Osteoblast (primary cell): ENCODE measurements at regions not wholly inside any gene's neighbourhood (a gene's known extent, or its start where the extent isn't known, plus 50 kb on each side); places are given as distances from the start of the nearest gene placed in this dataset.

ENCODE experiments used
- DNase-seq: peaks from one replicate; pipeline ENCODE4 v3.0.0; 2011; ENCODE audit warnings: low spot score, mixed read lengths; ENCODE audit not compliant: insufficient read length; ENCODE audit errors: missing footprints
- H2AFZ ChIP-seq: 2 replicates; pipeline ENCODE4 v1.6.0; 2011; ENCODE audit warnings: mild to moderate bottlenecking, low read length
- H3K27ac ChIP-seq: 2 replicates; pipeline ENCODE4 v1.5.1; 2011; ENCODE audit warnings: mild to moderate bottlenecking, low read depth, low read length, moderate library complexity
- H3K27me3 ChIP-seq: 2 replicates; pipeline ENCODE4 v1.6.0; 2012; ENCODE audit warnings: mild to moderate bottlenecking, control low read depth, inconsistent platforms, low read length, moderate library complexity; ENCODE audit not compliant: insufficient read depth
- H3K36me3 ChIP-seq: 2 replicates; pipeline ENCODE4 v1.5.1; 2011; ENCODE audit warnings: mild to moderate bottlenecking, low read length, control low read depth, moderate library complexity; ENCODE audit not compliant: insufficient read depth
- H3K4me1 ChIP-seq: 2 replicates; pipeline ENCODE4 v1.5.1; 2011; ENCODE audit warnings: mild to moderate bottlenecking, low read length, control low read depth, moderate library complexity; ENCODE audit not compliant: insufficient read depth
- H3K4me2 ChIP-seq: 2 replicates; pipeline ENCODE4 v1.6.0; 2011; ENCODE audit warnings: mild to moderate bottlenecking, low read length; ENCODE audit not compliant: insufficient read depth
- H3K4me3 ChIP-seq: fragments of 200-600 bp; sonication (generic); 3 replicates; pipeline ENCODE4 v1.5.1; 2012; ENCODE audit warnings: mild to moderate bottlenecking, low read length, inconsistent platforms; ENCODE audit not compliant: insufficient read depth
- H3K79me2 ChIP-seq: 2 replicates; pipeline ENCODE4 v1.6.0; 2012; ENCODE audit warnings: mild to moderate bottlenecking, low read length, control low read depth, inconsistent platforms; ENCODE audit not compliant: insufficient read depth
- H3K9me3 ChIP-seq: 2 replicates; pipeline ENCODE4 v1.5.1; 2011; ENCODE audit warnings: low read depth, low read length, control low read depth
- H4K20me1 ChIP-seq: 2 replicates; pipeline ENCODE4 v1.6.0; 2012; ENCODE audit warnings: mild to moderate bottlenecking, low read length, control low read depth; ENCODE audit not compliant: insufficient read depth
- CTCF ChIP-seq: IDR thresholded peaks from 2 replicates; pipeline ENCODE4 v1.5.1; 2011; ENCODE audit warnings: mild to moderate bottlenecking, low read depth, low read length, moderate library complexity; ENCODE audit errors: extremely low read depth

- no peaks in the 10 kb centered on the region for H3K9me3 ChIP-seq
- no peak for TF ChIP-seq CTCF
- no peaks in the 10 kb centered on the region for H3K79me2 ChIP-seq
- no peak overlapping the region for H2AFZ ChIP-seq
- no peak overlapping the region for H3K4me2 ChIP-seq
- no peak overlapping the region for H3K4me3 ChIP-seq
- H3K27me3 ChIP-seq: no peaks in the 10 kb centered on the region
- no peaks in the 10 kb centered on the region for H4K20me1 ChIP-seq
- DNase-seq: no peak
- H3K27ac ChIP-seq: no peak overlapping the region
- H3K36me3 ChIP-seq: no peaks in the 10 kb centered on the region
- no peaks in the 10 kb centered on the region for H3K4me1 ChIP-seq
Measured at GRCh38 chr2:16244966-16245320, 304.6 kb downstream of the MYCN start.

- Histone ChIP-seq H3K4me1 (no peaks in the 10 kb centered on the region), H3K9me3 (no peaks in the 10 kb centered on the region), H3K79me2 (no peaks in the 10 kb centered on the region), H3K4me3 (no peak overlapping the region), H3K36me3 (no peaks in the 10 kb centered on the region), H3K4me2 (no peak overlapping the region), H3K27me3 (no peaks in the 10 kb centered on the region), H2AFZ (no peak overlapping the region), H4K20me1 (no peaks in the 10 kb centered on the region), H3K27ac (no peak overlapping the region)
- no peak for DNase-seq
- no peak for TF ChIP-seq CTCF
Measured at GRCh38 chr2:16244153-16244965, 304.0 kb downstream of the MYCN start.

GRCh38 chr2:16243411-16243996 lies 303.2 kb downstream of the MYCN start:
- no peaks in the 10 kb centered on the region for H3K4me1 ChIP-seq
- H3K36me3 ChIP-seq: no peaks in the 10 kb centered on the region
- no peaks in the 10 kb centered on the region for H3K79me2 ChIP-seq
- no peak overlapping the region for H3K4me3 ChIP-seq
- TF ChIP-seq CTCF: no peak
- no peaks in the 10 kb centered on the region for H4K20me1 ChIP-seq
- no peak overlapping the region for H3K27ac ChIP-seq
- H3K4me2 ChIP-seq: no peak overlapping the region
- no peaks in the 10 kb centered on the region for H3K27me3 ChIP-seq
- no peak overlapping the region for H2AFZ ChIP-seq
- H3K9me3 ChIP-seq: no peaks in the 10 kb centered on the region
- DNase-seq: no peak

GRCh38 chr2:16242906-16243305 lies 302.6 kb downstream of the MYCN start:
- no peaks in the 10 kb centered on the region for H3K4me1 ChIP-seq
- no peaks in the 10 kb centered on the region for H4K20me1 ChIP-seq
- H3K27ac ChIP-seq: no peak overlapping the region
- no peak overlapping the region for H3K4me2 ChIP-seq
- no peaks in the 10 kb centered on the region for H3K79me2 ChIP-seq
- H3K4me3 ChIP-seq: no peak overlapping the region
- no peaks in the 10 kb centered on the region for H3K36me3 ChIP-seq
- H3K9me3 ChIP-seq: no peaks in the 10 kb centered on the region
- no peaks in the 10 kb centered on the region for H3K27me3 ChIP-seq
- no peak for TF ChIP-seq CTCF
- no peak for DNase-seq
- H2AFZ ChIP-seq: no peak overlapping the region
